G401 (cell line): ENCODE measurements at regions not wholly inside any gene's neighbourhood (a gene's known extent, or its start where the extent isn't known, plus 50 kb on each side); places are given as distances from the start of the nearest gene placed in this dataset.

Experiments
- DNase-seq: peaks from one replicate; pipeline ENCODE4 v3.0.0-alpha.2; 2015; ENCODE audit warnings: low spot score
- in situ Hi-C: cut with HindIII; loops from 2 replicates; pipeline ENCODE4 v1.10.0; 2016; ENCODE audit warnings: low sequenced_read_pairs, mixed read lengths

- DNase-seq, result no peak
- in situ Hi-C loops, result no loop called here
Observed at GRCh38 chr1:65486613-65487012, 66.1 kb downstream of the LEPR start.

- no peak for DNase-seq
- in situ Hi-C loops, result no loop called here
Observed at GRCh38 chr1:65489481-65489880, 69.0 kb downstream of the LEPR start.

GRCh38 chr1:65490231-65491009 lies 70.0 kb downstream of the LEPR start:
- in situ Hi-C loops, result no loop called here
- DNase-seq, result no peak

- no peak for DNase-seq
- in situ Hi-C loops, result no loop called here
Observed at GRCh38 chr1:65491472-65491871, 71.0 kb downstream of the LEPR start.

GRCh38 chr1:65493802-65494201 lies 73.3 kb downstream of the LEPR start:
- in situ Hi-C loops, result no loop called here
- DNase-seq, result no peak

- in situ Hi-C loops, result no loop called here
- DNase-seq, result no peak
Observed at GRCh38 chr1:65494671-65495070, 74.2 kb downstream of the LEPR start.

GRCh38 chr1:65495137-65495536 lies 74.7 kb downstream of the LEPR start:
- in situ Hi-C loops, result no loop called here

GRCh38 chr1:65497256-65497830 lies 76.9 kb downstream of the LEPR start:
- no peak for DNase-seq
- in situ Hi-C loops, result no loop called here

More at GRCh38 chr1:65495137-65495536, 74.7 kb downstream of the LEPR start:
- DNase-seq, result no peak

GRCh38 chr1:65503427-65503826 lies 83.0 kb downstream of the LEPR start:
- DNase-seq, result no peak
- in situ Hi-C loops, result no loop called here

GRCh38 chr1:65504263-65504662 lies 83.8 kb downstream of the LEPR start:
- in situ Hi-C loops, result no loop called here
- no peak for DNase-seq

- DNase-seq, result no peak
- in situ Hi-C loops, result no loop called here
Observed at GRCh38 chr1:65505547-65506300, 85.3 kb downstream of the LEPR start.

- in situ Hi-C loops, result no loop called here
- DNase-seq, result no peak
Observed at GRCh38 chr1:65508051-65508450, 87.6 kb downstream of the LEPR start.

GRCh38 chr1:65509912-65510680 lies 89.6 kb downstream of the LEPR start:
- in situ Hi-C loops, result no loop called here
- no peak for DNase-seq

GRCh38 chr1:65510961-65511360 lies 90.5 kb downstream of the LEPR start:
- in situ Hi-C loops, result no loop called here
- DNase-seq, result no peak

- in situ Hi-C loops, result no loop called here
Observed at GRCh38 chr1:65512383-65512782, 91.9 kb downstream of the LEPR start.

GRCh38 chr1:65512967-65513780 lies 92.7 kb downstream of the LEPR start:
- in situ Hi-C loops, result no loop called here
- DNase-seq, result no peak

More at GRCh38 chr1:65512383-65512782, 91.9 kb downstream of the LEPR start:
- DNase-seq, result no peak

- in situ Hi-C loops, result no loop called here
- no peak for DNase-seq
Observed at GRCh38 chr1:65514041-65514440, 93.6 kb downstream of the LEPR start.

- in situ Hi-C loops, result no loop called here
Observed at GRCh38 chr1:65524931-65525265, 104.4 kb downstream of the LEPR start.

More at GRCh38 chr1:65524931-65525265, 104.4 kb downstream of the LEPR start:
- no peak for DNase-seq
